ENCODE measurements at regions not wholly inside any gene's neighbourhood (a gene's known extent, or its start where the extent isn't known, plus 50 kb on each side); places are given as distances from the start of the nearest gene placed in this dataset.

DNA sequence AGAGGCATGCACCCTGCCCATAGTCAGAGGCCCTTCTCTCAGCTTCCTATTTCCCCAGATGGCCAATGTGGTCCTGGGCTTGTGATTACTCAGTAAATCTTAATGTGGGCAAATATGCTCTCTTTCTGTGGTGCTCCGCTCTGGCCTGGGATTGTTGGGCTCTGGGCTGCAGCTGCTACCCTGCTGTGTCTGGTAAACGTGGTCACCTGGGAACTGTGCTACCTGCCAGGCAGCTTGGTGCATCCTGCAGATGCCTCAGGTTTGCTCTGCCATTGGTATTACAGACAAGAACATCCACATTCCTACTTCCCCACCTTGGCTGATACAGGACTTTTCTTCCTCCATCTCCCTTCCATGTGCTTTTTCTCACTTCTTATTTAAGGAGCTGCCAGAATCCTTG, 611.5 kb upstream of the IMPG1 start:
- Histone ChIP-seq H3K36me3 (ENCODE audit: control insufficient read depth in 1 of 2, insufficient read depth in 2 of 2, low read length in 2 of 2) (no peaks in the 10 kb centered on the region), H4K20me1 (ENCODE audit: insufficient read depth) (no peaks in the 10 kb centered on the region), H3K79me2 (ENCODE audit: insufficient read depth, low read length) (no peaks in the 10 kb centered on the region), H3K4me2 (ENCODE audit: low read length) (no peak overlapping the region), H2AFZ (ENCODE audit: low read depth, low read length, poor library complexity, severe bottlenecking) (no peak overlapping the region), H3K27ac (ENCODE audit: low read depth, low read length) (no peak overlapping the region), H3K9ac (ENCODE audit: low read length) (no peak overlapping the region), H3K9me3 (ENCODE audit: control insufficient read depth in 1 of 2, insufficient read depth in 1 of 2, low read depth in 1 of 2, low read length in 2 of 2) (no peaks in the 10 kb centered on the region), H3K4me3 (replicated peaks in 1 of 2; ENCODE audit: low read depth in 1 of 2, low read length in 2 of 2) (no peak overlapping the region), H3K27me3 (ENCODE audit: insufficient read depth, low read length) (no peaks in the 10 kb centered on the region), H3K9me2 (ENCODE audit: insufficient read depth) (no peaks in the 10 kb centered on the region), H3K4me1 (ENCODE audit: control insufficient read depth in 1 of 2, insufficient read depth in 2 of 2, low read length in 2 of 2) (no peaks in the 10 kb centered on the region)
- ChIA-PET CTCF (interaction anchor here (1.3 kb wide), 1 partner anchor 177 kb away, joined by 4 read pairs; no protein-coding TSS in a partner anchor), POLR2A (no interaction called here), RAD21 (ENCODE audit: low non-redundant PET in 1 of 2, low total read pairs in 2 of 2, uncharacterized antibody in 2 of 2, unreplicated experiment in 2 of 2) (no interaction called here)
- DNase-seq (ENCODE audit: low read depth, low spot score) (no peak), ATAC-seq (no peak)
- intact Hi-C loops (cut with micrococcal nuclease): loop anchor here (10.0 kb wide), 1 partner anchor 749 kb away; no protein-coding TSS in a partner anchor
- BruUV-seq (replicated peaks): no TSS peak
- TF ChIP-seq EGR1 (IDR thresholded peaks at IDR 0.05; ENCODE audit: low read depth): no peak
- TF ChIP-seq EZH2phosphoT487 (IDR thresholded peaks at IDR 0.05; ENCODE audit: borderline replicate concordance): no peak
- TF ChIP-seq, protein P1, sequence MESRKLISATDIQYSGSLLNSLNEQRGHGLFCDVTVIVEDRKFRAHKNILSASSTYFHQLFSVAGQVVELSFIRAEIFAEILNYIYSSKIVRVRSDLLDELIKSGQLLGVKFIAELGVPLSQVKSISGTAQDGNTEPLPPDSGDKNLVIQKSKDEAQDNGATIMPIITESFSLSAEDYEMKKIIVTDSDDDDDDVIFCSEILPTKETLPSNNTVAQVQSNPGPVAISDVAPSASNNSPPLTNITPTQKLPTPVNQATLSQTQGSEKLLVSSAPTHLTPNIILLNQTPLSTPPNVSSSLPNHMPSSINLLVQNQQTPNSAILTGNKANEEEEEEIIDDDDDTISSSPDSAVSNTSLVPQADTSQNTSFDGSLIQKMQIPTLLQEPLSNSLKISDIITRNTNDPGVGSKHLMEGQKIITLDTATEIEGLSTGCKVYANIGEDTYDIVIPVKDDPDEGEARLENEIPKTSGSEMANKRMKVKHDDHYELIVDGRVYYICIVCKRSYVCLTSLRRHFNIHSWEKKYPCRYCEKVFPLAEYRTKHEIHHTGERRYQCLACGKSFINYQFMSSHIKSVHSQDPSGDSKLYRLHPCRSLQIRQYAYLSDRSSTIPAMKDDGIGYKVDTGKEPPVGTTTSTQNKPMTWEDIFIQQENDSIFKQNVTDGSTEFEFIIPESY (IDR thresholded peaks at IDR 0.05; ENCODE audit: extremely low read depth, insufficient replicate concordance, low read length): no peak
- no peak for TF ChIP-seq SP1 (IDR thresholded peaks at IDR 0.05; ENCODE audit: low read depth)
- TF ChIP-seq POLR2A (IDR thresholded peaks at IDR 0.05; ENCODE audit: borderline replicate concordance, extremely low read depth, insufficient read depth, insufficient read length): no peak
- no peak for TF ChIP-seq SIN3A (IDR thresholded peaks at IDR 0.05; ENCODE audit: low read depth)
- no peak for TF ChIP-seq YY1 (IDR thresholded peaks at IDR 0.05; ENCODE audit: extremely low read depth, insufficient replicate concordance, low read depth, low read length)
- no peak for TF ChIP-seq ZNF274 (IDR thresholded peaks at IDR 0.05; ENCODE audit: low read depth, low read length)
- TF ChIP-seq POLR2AphosphoS5 (IDR thresholded peaks at IDR 0.05; ENCODE audit: low read depth, low read length): no peak
- TF ChIP-seq, protein P2, sequence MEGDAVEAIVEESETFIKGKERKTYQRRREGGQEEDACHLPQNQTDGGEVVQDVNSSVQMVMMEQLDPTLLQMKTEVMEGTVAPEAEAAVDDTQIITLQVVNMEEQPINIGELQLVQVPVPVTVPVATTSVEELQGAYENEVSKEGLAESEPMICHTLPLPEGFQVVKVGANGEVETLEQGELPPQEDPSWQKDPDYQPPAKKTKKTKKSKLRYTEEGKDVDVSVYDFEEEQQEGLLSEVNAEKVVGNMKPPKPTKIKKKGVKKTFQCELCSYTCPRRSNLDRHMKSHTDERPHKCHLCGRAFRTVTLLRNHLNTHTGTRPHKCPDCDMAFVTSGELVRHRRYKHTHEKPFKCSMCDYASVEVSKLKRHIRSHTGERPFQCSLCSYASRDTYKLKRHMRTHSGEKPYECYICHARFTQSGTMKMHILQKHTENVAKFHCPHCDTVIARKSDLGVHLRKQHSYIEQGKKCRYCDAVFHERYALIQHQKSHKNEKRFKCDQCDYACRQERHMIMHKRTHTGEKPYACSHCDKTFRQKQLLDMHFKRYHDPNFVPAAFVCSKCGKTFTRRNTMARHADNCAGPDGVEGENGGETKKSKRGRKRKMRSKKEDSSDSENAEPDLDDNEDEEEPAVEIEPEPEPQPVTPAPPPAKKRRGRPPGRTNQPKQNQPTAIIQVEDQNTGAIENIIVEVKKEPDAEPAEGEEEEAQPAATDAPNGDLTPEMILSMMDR (IDR thresholded peaks at IDR 0.05 in 2 of 3, conservative IDR thresholded peaks at IDR 0.05 in 1 of 3; ENCODE audit: borderline replicate concordance in 1 of 3, insufficient read depth in 1 of 3, low read depth in 2 of 3, low read length in 2 of 3): no peak
